ENCODE measurements at regions not wholly inside any gene's neighbourhood (a gene's known extent, or its start where the extent isn't known, plus 50 kb on each side); places are given as distances from the start of the nearest gene placed in this dataset.
"Not testable (repeated sequence)": the region's sequence is repeated elsewhere in the genome, so short reads cannot be mapped to it uniquely, and the experiment has no call there.

DNA sequence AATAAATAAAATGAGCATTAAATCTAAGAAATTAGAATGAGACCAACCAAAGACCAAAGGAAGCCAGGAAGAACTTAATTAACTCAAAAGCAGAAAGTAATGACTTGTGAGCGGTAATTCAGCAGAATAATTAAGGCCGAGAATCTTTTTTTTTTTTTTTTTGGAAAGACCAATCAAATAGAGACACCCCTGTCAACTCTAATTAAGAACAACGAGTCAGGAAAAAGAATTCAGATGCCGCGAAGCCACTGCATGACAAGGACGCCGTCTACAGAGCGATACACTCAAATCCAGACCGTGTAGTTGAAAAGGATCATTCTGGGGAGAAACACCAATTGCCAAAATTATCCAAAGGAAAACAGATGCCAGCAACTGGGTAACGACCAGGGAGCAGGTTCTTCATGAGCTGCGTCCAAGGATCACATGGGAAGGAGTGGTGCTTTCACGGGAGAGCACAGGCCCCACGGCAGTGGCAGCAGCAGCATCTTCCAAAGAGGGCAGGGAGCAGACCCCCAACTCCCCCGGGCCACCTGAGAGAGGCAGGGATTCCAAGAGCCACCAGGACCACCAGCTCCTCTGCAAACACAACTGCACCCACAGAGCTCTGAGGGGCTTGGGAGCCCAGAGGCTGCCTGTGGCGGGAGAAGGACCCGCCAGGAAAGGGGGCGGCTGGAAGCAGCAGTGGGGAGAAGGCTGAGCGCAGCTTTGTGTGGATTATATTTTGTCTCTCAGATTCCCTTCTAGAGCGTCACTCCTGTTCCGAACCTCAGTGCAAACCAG is 469.8 kb downstream of the BRD1 start:
- DNase-seq, result no peak

DNA sequence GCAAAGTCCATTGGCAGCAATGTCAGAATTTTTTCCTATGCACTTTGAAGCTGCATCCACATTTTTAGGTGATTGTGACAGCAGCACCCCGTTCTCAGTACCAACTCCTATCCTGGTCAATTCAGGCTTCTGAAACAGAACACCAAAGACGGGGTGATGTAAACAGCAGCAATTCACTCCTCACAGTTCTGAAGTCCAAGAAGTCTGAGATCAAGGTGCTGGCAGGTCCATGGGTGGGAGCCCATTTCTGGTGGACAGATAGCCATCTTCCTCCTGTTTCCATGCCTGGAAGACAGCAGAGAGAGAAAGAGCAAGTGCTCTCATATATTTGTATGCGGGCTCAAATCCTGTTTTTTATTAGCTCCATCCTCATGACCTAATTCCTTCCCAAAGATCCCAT is 471.2 kb downstream of the BRD1 start:
- no peak for DNase-seq

DNA sequence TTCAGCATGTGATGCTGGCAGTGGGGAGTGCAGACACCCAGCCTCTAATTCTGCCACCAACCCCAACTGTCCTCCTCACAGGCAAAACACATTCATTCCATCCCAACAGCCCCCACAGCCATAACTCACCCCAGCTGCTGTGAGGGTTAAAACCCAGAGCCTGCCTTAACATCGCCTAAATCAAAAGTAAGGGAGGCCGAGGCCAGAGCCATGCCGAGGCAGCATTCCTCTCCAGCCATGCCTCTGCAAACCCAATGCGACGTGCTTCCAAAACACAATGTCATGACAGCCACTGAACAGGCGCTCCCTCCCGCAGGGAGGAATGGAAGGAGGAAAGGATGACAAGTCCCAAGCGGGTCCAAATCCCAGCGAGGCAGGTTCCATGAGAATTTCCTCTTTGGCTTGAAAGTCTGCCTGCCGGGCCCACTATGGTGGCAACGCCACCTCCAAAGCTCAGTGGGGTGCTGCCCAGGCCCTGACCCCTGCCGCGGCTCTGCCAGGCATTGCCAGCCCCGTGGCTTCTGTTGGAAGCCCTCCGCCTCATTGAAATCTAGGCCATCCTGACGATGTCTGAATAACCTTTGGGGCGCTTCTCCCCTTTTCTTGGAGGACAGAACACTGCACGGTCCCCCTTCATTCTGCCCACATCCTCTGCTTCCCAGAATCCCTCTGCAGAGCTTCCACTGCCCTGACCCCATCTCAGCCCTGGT is 472.3 kb downstream of the BRD1 start:
- no peak for DNase-seq

DNA sequence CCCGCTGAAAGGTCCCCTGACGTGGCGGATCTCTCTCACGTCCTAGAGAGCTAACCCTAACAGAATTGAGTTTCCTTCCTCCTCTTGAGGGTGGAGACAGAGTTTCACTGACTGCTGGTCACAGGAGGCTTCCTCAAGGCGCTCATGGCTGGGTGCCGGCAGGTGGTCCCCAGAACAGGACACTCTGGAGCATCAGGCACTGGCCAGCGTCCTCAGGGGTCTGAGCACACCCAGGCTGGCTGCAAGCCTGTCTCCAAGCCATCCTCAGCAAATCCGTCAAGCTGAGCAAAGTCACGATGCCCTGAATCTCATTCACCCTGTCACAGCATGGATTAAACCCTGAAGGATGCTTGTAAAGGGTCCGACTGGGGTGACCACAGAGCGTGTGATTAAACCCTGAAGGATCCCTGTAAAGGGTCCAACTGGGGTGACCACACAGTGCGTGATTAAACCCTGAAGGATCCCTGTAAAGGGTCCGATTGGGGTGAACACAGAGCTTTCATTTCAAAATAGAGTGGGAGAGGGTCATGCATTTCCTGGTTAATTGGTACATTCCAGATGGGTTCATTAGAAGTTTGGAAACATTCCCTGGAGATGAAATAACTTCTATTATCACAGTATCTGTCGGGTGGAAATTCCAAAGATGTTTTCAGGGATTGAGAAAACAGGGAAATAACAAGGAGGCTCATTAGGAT is 473.0 kb downstream of the BRD1 start:
- DNase-seq, result no peak

DNA sequence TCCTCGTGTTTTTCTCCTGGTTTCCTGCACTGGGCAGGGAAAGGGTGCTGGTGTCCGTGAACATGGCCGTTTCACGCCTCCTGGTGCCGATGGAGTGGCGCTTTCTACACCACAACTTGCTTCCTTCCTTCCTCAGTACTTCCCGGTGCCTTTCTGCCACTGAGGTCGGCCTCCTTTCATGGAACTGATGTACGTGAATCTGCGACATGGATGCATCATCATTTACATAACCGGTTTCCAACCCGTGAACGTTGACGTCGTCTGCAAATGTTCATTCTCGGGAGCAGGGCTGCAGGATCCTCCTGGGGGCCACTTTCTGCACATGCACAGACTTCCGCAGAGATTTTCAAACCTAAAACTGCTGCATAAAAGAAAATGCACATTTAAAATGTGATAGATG is 474.4 kb downstream of the BRD1 start:
- no peak for DNase-seq

DNA sequence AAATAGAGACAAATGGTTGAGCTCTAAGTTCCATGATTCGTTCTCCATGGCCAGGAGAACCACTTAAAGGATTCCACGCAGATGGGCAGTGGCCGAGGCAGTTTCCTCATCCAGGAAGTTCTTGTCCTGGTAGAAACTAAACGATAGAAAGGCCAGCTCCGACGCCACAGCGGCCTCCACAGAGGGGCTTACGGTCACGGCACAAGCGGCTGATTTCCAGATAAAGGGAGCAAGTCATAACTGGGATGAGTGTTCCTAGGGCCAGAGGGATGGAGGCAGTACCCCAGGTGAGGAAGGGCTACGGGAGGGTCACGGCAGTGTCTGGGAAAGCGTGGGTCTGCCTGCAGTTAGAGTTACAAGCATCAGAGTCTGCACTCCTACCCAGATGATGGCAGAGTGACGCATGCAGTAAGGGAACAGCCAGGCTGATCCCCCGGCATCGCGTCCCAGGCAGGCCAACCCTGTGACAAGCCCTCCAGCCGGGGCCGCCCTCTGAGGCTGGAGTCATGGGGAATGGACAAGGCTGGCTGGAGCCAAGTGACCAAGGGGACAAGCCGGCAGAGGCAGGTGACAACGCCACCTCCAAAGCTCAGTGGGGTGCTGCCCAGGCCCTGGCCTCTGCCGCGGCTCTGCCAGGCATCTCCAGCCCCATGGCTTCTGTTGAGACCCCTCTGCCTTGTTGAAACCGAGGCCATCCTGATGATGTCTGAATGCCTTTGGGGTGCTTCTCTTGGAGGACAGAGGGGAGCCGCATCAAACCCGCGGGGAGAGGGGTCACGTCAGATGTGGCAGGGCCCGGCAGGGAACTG is 475.1 kb downstream of the BRD1 start:
- DNase-seq, result no peak

DNA sequence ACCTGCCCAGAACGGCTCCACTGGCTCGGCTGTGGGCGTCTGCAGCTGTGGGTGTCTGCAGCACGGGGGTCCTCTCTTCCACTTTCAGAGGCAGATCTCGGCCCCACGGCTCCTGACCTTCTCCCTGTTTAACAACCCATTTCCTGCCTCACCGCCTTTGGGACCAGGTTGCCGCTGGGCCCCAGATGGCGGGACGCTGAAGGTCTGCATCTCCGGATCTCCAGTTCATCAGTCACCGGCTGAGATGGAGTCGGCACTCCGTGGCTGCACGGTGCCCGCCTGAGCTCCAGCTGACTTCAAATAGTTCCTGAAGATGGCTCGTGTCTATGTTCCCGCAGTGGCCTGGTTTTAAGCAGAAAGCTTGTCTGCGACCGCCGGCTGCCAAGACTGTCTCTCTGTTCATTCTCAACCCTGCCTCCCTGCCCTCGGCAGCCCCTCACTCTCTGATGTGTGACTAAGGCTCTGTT is 475.9 kb downstream of the BRD1 start:
- DNase-seq, result no peak

DNA sequence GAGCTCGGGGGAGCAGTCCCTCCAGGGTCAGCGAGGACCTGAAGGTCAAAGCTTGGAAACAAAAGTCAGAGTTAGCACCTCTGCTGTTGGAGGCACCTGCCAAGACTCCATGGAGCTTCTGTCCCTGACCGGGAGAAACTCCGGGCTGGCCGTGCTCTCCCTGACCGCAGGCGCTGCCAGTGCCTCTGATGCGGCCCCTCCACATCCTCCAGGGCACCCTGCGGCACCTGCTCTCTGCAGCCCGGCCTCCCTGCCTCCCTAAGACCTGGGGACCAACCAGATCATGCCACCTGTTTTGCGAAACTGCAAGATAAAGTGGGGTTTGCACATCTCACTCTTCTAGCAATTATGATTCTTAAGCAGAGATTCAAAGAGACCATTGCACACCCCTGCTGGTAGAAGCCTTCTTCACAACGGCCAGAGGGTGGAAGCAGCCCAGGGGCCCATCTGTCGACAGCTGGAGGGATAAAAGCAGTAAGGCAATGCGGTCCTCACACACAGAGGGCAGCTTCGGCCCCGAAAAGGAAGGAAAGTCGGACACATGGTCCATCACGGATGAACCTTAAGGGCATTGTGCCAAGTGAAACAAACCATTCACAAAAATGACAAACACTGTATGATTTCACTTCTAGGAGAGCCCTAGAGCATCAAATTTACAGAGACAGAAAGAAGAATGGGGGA is 477.1 kb downstream of the BRD1 start:
- DNase-seq, result peak; percentile 15

DNA sequence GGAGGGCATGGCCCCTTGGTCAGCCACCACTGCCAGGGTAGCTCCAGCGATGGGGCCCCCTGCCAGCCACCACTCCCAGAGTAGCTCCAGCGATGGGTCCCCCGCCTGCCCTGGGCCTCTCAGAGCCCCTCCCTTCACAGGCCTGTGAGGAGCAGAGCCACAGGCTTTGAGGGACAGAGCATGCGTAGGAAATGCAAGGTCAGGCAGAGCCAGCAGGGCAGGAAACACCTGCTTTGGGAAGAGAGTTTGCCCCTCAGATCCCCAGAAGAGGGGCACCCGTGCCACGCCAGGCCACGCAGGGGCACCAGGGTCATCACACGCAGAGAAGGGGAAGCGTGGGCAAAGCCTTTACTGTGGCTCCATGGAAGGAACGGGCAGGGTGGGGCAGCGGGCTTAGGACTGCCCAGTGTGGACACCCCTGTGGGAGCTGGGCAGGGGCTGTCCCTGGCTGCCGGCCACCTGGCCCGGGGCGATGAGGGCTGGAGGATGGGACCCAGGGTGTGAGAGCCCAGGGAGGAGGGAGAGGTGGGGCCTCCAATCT is 477.8 kb downstream of the BRD1 start:
- no peak for DNase-seq

DNA sequence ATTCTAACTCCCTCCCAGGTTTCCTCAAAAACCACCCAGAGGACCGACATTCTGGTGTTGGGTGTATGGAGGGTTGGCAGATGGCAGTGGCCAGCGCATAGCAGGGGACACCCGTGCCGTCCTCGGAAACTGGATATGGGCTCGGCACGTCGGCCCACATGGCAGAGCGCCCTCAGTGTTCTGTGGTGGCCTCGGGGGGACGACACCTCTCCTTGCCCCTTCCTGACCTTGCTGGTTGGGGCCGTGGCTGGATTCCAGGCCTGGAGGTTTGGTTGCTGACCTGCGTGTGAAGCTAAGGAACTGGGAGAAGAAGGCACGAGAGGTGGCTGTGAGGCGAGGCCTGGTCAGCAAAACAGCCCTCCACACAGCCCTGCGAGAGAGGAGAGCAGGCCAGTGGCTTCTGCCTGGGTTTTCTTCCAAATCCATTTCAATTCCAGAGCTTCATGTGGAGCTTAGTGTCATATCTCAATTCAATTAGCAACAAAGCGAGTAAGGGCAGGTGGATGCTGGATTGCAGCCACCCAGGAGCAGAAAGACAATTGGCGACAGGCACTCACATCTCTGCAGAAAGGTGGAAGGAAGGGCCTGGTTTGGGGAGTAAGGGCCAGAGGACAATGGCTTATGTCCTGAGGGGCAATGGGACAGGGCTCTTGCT is 478.4 kb downstream of the BRD1 start:
- no peak for DNase-seq

DNA sequence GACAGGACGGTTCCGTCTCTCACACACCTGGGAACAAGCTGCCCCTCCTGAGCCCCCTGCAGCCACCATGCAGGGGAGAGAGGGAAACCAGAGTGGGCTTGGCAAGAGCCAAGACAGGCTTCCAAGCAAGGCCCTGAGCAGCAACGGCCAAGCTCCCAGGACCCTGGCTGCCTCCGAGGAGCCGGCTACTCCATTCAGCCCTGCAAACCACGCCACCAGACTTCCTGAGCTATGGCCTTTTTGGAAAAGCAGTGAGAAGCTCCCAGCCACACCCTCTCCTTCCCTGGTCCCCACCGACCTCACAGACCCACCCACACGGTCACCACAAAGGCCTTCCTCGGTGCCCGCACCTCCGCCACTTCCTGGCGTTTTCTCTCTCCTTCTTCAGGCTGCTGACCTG is 479.0 kb downstream of the BRD1 start:
- no peak for DNase-seq

DNA sequence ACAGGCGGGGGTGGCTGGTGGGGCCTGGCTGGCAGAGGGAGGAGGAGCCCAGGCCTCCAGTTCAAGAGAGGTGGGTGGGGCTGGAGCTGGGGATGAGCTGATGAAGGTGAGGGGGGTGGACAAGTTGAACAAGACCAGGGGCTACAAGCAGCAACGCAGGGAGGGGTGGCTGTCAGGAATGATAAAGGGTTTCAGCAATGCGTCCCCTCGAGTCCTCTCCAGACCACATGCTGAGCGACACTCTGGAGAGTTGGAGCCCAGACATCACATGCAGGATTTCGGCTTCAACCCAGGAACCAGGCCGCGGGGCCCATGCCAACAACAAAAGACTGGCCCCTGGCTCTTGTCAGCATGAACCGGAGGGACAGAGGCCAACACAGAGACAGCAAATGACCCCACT is 480.3 kb downstream of the BRD1 start:
- no peak for DNase-seq

DNA sequence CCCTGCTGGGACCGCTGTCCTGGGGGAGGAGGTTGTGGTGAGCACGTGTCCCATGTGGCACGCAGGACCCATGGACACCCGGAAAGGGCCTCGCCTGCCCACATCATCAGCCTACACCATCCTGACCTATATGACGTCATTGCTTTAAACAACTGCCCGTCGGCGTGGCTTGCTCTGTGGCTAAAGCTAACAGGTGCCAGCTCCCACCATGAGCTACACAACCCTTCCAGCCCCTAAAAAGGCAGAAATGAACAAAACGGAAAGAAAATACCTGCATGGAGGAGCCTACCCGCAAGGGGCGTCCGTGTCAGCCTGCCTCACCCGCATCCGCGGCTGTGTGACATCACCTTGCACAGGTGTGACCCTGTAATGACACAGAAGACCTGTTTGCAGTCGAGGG is 481.8 kb downstream of the BRD1 start:
- DNase-seq, result no peak

DNA sequence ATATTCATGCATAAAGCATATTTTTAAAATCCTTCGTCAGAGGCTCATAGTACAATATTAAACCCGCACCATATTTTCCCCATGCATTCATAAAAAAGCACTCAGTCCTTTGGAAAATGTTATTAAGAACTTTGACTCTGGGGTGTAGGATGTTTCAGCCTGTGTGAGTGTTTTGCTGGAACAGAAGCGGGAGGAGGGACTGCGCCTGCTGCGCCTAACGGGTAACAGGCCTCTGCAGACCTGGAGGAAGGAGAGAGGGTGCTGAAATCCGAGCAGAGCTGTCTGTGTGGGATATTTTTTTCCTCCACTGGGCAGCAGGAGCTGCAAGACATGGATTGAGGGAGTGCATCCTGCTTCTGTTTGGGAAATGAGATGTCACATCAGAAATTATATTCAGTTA is 483.0 kb downstream of the BRD1 start:
- no peak for DNase-seq

DNA sequence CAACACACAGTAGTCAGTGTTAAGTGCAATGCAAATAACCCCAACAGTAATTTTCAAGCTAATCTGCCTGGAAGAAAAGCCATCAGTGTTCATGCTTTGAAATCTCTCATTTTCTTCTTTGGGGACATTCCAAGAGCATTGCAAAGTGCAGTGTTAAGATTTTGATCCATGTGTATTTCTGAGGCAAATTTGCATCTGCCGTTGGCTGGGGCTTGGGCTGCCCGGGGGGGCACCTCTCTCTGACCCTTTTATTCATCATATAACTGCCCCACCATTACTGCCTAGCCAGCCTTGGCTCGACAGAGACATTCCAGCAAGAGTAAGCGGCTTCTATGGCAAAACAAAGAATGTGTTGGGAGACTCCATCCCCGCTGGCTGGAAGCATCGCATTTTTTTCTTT is 483.5 kb downstream of the BRD1 start:
- DNase-seq, result no peak

DNA sequence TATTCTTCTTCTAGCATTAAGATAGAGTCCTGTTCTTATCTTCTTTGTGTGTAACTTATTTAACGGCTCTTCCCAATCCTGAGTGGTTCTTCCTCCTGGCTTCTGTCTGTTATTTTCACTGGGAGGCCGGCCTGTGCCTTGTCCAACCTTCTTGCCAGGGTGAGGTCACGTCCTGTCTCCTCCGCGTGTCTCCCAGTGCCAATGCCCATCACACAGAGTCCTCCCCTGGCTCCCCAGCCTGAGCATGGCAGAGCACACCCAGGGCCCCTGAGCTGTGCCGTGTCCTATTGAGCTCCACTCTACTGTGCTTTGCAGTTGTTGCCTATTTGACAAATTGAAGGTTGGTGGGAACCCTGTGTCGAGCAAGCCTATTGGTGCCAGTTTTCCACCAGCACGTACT is 487.3 kb downstream of the BRD1 start:
- no peak for DNase-seq

DNA sequence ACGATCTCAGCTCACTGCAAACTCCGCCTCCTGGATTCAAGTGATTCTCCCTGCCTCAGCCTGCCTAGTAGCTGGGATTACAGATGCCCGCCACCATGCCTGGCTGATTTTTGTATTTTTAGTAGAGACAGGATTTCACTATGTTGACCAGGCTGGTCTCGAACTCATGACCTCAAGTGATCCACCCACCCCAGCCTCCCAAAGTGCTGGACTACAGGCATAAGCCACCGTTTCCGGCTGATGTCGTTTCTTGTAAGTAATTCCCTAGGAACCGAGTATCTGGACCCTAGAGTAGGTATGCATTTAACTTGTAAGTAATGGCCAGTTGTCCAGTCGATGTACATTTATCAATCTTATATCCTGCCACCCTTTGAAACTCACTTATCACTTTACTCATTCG is 491.2 kb downstream of the BRD1 start:
- not testable (repeated sequence) for DNase-seq

DNA sequence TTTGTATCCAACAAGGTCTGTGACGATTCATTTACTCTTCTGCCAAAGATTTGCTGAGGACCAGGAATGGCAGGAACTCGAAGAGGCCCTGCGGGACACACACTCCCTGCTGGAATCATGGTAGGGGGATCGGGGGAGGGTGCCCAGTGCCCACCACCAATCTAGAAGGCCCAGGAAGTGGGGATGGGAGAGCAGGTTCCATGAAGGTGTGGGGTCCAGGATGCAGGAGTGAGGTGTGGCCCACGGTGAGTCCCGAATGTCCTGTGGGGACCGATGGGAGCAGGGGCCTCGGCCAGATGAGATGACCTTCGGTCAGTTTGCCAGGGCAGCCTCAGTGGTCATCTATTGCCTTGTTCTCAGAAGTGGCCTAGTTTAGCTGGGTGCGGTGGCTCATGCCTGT is 492.7 kb downstream of the BRD1 start:
- DNase-seq, result no peak

DNA sequence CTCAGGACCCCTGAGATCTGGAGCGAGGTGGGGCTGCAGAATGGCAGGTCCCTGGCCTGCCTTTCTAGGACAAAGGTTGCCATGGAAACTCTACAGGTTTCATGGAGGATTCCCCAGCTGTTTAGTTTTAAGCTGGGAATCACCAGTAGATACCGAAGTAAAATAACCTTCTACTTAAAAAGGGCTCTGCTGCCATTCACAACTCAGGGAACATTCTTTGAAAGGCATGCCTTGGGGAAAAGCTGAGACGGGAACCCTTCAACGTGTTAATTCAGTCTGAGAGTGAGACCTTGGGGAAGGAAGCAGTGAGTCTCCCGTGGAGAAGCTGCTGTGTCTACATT is 493.3 kb downstream of the BRD1 start:
- no peak for DNase-seq

DNA sequence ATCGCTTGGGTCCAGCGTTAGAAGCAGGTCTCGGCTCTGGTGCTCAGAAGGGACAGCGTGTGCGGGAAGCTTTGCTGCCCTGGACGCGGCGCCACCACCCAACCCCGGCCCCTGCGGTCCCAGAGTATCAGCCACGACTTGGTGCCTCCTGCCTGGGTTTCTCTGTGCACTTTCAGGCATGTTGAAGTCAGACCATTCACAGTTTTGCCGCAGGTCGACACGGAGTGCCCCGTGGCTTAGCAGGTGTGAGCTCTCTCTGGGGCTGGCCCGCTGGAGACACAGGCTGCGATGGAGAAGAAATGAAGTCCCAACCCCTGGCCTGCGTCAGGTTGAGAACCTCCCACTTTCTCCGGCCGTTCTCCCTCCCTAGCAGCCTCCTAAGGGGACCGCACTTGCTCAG is 494.5 kb downstream of the BRD1 start:
- no peak for DNase-seq

DNA sequence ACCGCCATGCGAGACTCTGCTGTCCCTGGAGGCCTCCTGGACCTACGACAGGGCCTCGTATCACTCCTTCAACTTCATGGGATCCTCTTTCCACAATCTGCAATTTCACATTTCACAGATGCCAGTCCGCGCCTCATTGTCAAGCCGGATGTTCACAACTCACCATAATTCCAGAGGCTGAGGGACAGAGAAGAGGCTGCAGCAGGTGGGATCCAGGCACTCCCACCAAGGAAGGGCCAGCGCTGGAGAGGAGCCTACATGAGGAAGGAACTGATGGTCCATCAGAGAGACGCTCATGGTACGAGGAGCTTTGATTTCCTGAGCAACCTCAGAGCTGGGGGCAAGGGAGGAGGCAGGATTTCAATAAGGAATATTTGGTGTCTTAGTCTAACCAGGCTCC is 495.0 kb downstream of the BRD1 start:
- no peak for DNase-seq

DNA sequence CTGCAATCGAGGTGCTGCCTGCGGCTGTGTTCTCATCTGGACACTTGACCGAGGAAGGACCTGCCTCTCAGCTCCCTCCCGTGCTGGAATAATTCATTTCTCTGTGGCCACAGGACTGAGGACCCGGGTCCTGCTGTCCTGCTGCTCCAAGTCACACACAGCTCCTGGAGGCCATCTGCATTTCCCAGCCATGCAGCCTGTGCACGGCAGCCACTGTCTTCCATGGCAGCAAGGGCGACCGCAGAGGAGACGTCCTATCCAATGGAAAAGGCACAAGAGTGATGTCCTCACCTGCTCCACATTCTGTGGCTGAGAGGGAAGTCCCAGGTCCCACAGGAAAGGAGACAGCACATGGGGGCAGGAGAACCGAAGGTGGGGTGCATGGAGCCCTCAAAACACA is 495.8 kb downstream of the BRD1 start:
- no peak for DNase-seq

Data from hematopoietic multipotent progenitor cell treated with erythropoietin and hydrocortisone succinate and interleukin-3 and kit ligand, for 4 days (in vitro differentiated cells).